CD4-positive, alpha-beta T cell treated with Interleukin-21 for 1 hour (primary cell): ENCODE measurements at regions not wholly inside any gene's neighbourhood (a gene's known extent, or its start where the extent isn't known, plus 50 kb on each side); places are given as distances from the start of the nearest gene placed in this dataset.
"Not testable (repeated sequence)": the region's sequence is repeated elsewhere in the genome, so short reads cannot be mapped to it uniquely, and the experiment has no call there.

Experiments
- DNase-seq: peaks from one replicate; pipeline ENCODE4 v3.0.0-alpha.2; 2020

- no peak for DNase-seq
Observed at GRCh38 chr12:124705545-124706138, 138.2 kb upstream of the NCOR2 start.

- no peak for DNase-seq
Observed at GRCh38 chr12:124704619-124705018, 137.2 kb upstream of the NCOR2 start.

- DNase-seq: no peak
Observed at GRCh38 chr12:124703856-124704255, 136.4 kb upstream of the NCOR2 start.

- no peak for DNase-seq
Observed at GRCh38 chr12:124702736-124703135, 135.3 kb upstream of the NCOR2 start.

GRCh38 chr12:124700810-124701592 is 133.6 kb upstream of the NCOR2 start:
- no peak for DNase-seq

GRCh38 chr12:124699909-124700308 is 132.5 kb upstream of the NCOR2 start:
- DNase-seq: no peak

GRCh38 chr12:124698998-124699305 is 131.5 kb upstream of the NCOR2 start:
- DNase-seq: no peak

GRCh38 chr12:124698211-124698997 is 131.0 kb upstream of the NCOR2 start:
- no peak for DNase-seq

GRCh38 chr12:124697722-124698121 is 130.3 kb upstream of the NCOR2 start:
- DNase-seq: not testable (repeated sequence)

GRCh38 chr12:124696693-124697476 is 129.5 kb upstream of the NCOR2 start:
- DNase-seq: no peak

- DNase-seq: no peak
Observed at GRCh38 chr12:124695861-124696260, 128.4 kb upstream of the NCOR2 start.

GRCh38 chr12:124694846-124695497 is 127.6 kb upstream of the NCOR2 start:
- DNase-seq: no peak

GRCh38 chr12:124694250-124694649 is 126.8 kb upstream of the NCOR2 start:
- peak; percentile 45 for DNase-seq

- DNase-seq: no peak
Observed at GRCh38 chr12:124693111-124693723, 125.8 kb upstream of the NCOR2 start.

- DNase-seq: no peak
Observed at GRCh38 chr12:124692443-124692842, 125.0 kb upstream of the NCOR2 start.

GRCh38 chr12:124691429-124691828 is 124.0 kb upstream of the NCOR2 start:
- no peak for DNase-seq

- no peak for DNase-seq
Observed at GRCh38 chr12:124689631-124690030, 122.2 kb upstream of the NCOR2 start.

- no peak for DNase-seq
Observed at GRCh38 chr12:124688356-124688992, 121.1 kb upstream of the NCOR2 start.

- DNase-seq: no peak
Observed at GRCh38 chr12:124687917-124688316, 120.5 kb upstream of the NCOR2 start.

- peak; percentile 14 for DNase-seq
Observed at GRCh38 chr12:124687174-124687902, 119.9 kb upstream of the NCOR2 start.
